ENCODE measurements at regions not wholly inside any gene's neighbourhood (a gene's known extent, or its start where the extent isn't known, plus 50 kb on each side); places are given as distances from the start of the nearest gene placed in this dataset.

GRCh38 chr9:29183971-29184370 is 1610.7 kb upstream of the C9orf72 start:
- TF ChIP-seq EHMT2 (IDR thresholded peaks at IDR 0.05), result no peak
- no peak for TF ChIP-seq SRF (CRISPR knock-in tag; IDR thresholded peaks at IDR 0.05)
- TF ChIP-seq ZNF274 (IDR thresholded peaks at IDR 0.05; ENCODE audit: borderline replicate concordance, low read depth, low read length), result no peak
- TF ChIP-seq POLR2A (conservative IDR thresholded peaks at IDR 0.05), result no peak
- TF ChIP-seq FOXM1 (IDR thresholded peaks at IDR 0.05; ENCODE audit: low read depth), result no peak
- TF ChIP-seq FOXM1 (CRISPR knock-in tag; IDR thresholded peaks at IDR 0.05; ENCODE audit: low read depth), result no peak
- no peak for TF ChIP-seq CTCF (IDR thresholded peaks at IDR 0.05 in 2 of 3, conservative IDR thresholded peaks at IDR 0.05 in 1 of 3; ENCODE audit: insufficient read depth in 2 of 3, low read depth in 1 of 3, low read length in 3 of 3)
- TF ChIP-seq GATAD2B (IDR thresholded peaks at IDR 0.05; ENCODE audit: borderline replicate concordance), result no peak
- TF ChIP-seq NR2F6 (CRISPR knock-in tag; IDR thresholded peaks at IDR 0.05), result no peak
- no peak for TF ChIP-seq HEY1 (CRISPR knock-in tag; IDR thresholded peaks at IDR 0.05; ENCODE audit: borderline replicate concordance)

Measured in K562 (cell line).